Activated CD8-positive, alpha-beta T cell treated with anti-CD3 and anti-CD28 coated beads, Interleukin-2, amount 10 ng/mL, durations not matched to agents 7 days and 5 days (primary cell): ENCODE measurements at regions not wholly inside any gene's neighbourhood (a gene's known extent, or its start where the extent isn't known, plus 50 kb on each side); places are given as distances from the start of the nearest gene placed in this dataset.

Experiments
- ATAC-seq: fragments of 150-1000 bp; cut with Tn5 transposase; one replicate; pipeline ENCODE4 v1.10.0; 2021; ENCODE audit warnings: moderate library complexity
- CTCF ChIA-PET: fragments of 350-600 bp; sonication (Branson Sonifier 250); formaldehyde crosslinking; loops from one replicate; lab custom pipeline; 2021; ENCODE audit warnings: antibody characterized with exemption; lab: Charles Lee
- POLR2A ChIA-PET: fragments of 350-600 bp; sonication (Branson Sonifier 250); formaldehyde crosslinking; loops from one replicate; lab custom pipeline; 2021; ENCODE audit warnings: antibody characterized with exemption; lab: Charles Lee
- DNase-seq: peaks from one replicate; pipeline ENCODE4 v3.0.0-alpha.2; 2020
- H3K27ac Mint-ChIP-seq: one replicate; pipeline ENCODE4 v1.8.0; 2021; ENCODE audit warnings: mild to moderate bottlenecking, mixed read lengths
- H3K27me3 Mint-ChIP-seq: one replicate; pipeline ENCODE4 v1.8.0; 2021; ENCODE audit warnings: low read depth, mixed read lengths
- H3K36me3 Mint-ChIP-seq: one replicate; pipeline ENCODE4 v1.8.0; 2021; ENCODE audit warnings: low read depth, mixed read lengths
- H3K4me1 Mint-ChIP-seq: one replicate; pipeline ENCODE4 v1.8.0; 2021; ENCODE audit warnings: low read depth, mixed read lengths
- H3K4me3 Mint-ChIP-seq: one replicate; pipeline ENCODE4 v1.8.0; 2021; ENCODE audit warnings: mild to moderate bottlenecking, mixed read lengths
- H3K9me3 Mint-ChIP-seq: one replicate; pipeline ENCODE4 v1.8.0; 2022; ENCODE audit warnings: mixed read lengths; ENCODE audit not compliant: insufficient read depth

DNA sequence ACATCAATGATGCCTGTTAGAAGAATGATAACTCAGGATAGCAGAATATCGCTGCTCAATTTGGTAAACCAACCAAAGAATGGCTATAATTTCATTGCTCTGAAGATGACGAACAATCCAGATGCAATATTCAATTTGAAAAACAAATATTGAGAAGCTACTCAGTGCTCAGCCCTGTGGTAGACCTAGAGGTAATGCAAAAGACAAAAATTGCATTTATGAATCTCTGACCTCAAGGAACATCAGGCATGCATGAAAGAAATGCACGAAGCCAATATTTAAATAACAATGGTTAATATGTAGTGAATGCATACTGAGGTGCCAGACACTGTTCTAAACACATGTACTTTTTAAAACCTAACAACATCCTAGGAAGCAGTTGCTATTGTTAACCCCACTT lies 298.6 kb upstream of the TMTC1 start:
- H3K36me3 Mint-ChIP-seq, result no peaks in the 10 kb centered on the region
- ChIA-PET CTCF (no interaction called here), POLR2A (no interaction called here)
- H3K9me3 Mint-ChIP-seq, result no peaks in the 10 kb centered on the region
- no peaks in the 10 kb centered on the region for H3K4me1 Mint-ChIP-seq
- no peak overlapping the region for H3K27ac Mint-ChIP-seq
- DNase-seq (no peak), ATAC-seq (no peak)
- no peaks in the 10 kb centered on the region for H3K27me3 Mint-ChIP-seq
- H3K4me3 Mint-ChIP-seq, result no peak overlapping the region

DNA sequence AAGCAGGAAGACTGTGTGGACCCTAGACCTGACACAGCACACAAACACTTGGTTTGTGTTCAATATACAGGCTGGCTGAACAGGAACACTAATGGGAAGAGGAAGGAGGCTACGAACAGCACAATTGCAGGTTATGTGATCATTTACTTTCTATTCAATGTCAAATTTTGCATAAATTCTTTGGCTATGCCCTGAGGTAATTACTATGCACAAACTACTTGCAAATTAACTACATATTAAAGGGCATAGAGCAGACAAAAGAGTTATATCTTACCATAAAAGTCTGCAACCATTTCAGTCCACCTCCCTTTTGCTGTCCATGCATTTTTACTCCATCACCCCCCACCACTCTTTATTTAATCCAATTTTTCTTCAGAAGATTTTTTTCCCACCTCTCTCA lies 291.2 kb upstream of the TMTC1 start:
- ChIA-PET POLR2A (no interaction called here), CTCF (no interaction called here)
- no peaks in the 10 kb centered on the region for H3K27me3 Mint-ChIP-seq
- DNase-seq (no peak), ATAC-seq (no peak)
- no peak overlapping the region for H3K27ac Mint-ChIP-seq
- no peaks in the 10 kb centered on the region for H3K4me1 Mint-ChIP-seq
- no peaks in the 10 kb centered on the region for H3K36me3 Mint-ChIP-seq
- no peak overlapping the region for H3K4me3 Mint-ChIP-seq
- H3K9me3 Mint-ChIP-seq, result no peaks in the 10 kb centered on the region

DNA sequence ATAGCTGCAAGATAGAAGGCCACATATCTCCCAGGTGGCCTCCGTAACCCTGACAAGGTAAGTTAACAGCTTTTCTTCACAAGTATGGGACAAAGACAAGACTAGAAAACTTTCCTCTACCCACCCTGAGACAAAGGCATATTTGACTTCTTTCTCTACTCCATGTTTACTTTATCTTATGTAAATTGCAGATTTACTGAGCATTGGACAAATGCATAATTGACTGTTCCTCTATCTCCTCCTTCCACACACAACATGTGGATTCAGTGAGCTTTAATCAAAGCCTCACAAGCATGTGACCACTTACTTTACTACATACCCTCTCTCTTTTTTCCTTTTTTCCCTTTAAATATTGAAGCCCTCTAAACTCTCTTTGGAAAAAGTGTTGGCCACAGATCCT lies 289.1 kb upstream of the TMTC1 start:
- no peaks in the 10 kb centered on the region for H3K27me3 Mint-ChIP-seq
- ChIA-PET POLR2A (no interaction called here), CTCF (no interaction called here)
- no peak overlapping the region for H3K4me3 Mint-ChIP-seq
- H3K9me3 Mint-ChIP-seq, result no peaks in the 10 kb centered on the region
- H3K4me1 Mint-ChIP-seq, result no peaks in the 10 kb centered on the region
- ATAC-seq (no peak), DNase-seq (no peak)
- no peak overlapping the region for H3K27ac Mint-ChIP-seq
- H3K36me3 Mint-ChIP-seq, result no peaks in the 10 kb centered on the region

DNA sequence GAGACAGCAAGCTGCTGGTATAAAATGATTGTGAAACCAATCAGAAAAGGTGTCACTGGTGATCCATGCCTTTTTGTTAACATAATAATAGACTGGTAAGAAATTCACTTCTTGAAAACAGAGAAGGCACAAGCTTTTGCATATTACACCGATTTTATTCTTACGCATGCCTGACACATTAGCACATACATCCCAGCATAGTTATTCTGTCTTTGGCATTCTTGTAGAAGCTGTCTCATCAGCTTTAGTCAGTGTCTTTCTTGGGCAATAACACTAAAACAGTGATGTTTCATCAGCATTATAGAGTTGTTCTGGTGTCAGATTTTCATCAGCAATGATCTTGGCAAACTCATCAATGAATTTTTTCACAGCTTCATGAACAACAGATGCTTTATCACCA lies 283.4 kb upstream of the TMTC1 start:
- DNase-seq, result no peak
- ATAC-seq, result no peak
- H3K9me3 Mint-ChIP-seq, result no peaks in the 10 kb centered on the region
- H3K4me1 Mint-ChIP-seq, result no peaks in the 10 kb centered on the region
- no peak overlapping the region for H3K27ac Mint-ChIP-seq
- H3K27me3 Mint-ChIP-seq, result no peaks in the 10 kb centered on the region
- no peaks in the 10 kb centered on the region for H3K36me3 Mint-ChIP-seq
- H3K4me3 Mint-ChIP-seq, result no peak overlapping the region
- ChIA-PET CTCF (interaction anchor here (0.9 kb wide), 1 partner anchor 9 kb away, joined by 3 read pairs; no protein-coding TSS in a partner anchor), POLR2A (no interaction called here)

DNA sequence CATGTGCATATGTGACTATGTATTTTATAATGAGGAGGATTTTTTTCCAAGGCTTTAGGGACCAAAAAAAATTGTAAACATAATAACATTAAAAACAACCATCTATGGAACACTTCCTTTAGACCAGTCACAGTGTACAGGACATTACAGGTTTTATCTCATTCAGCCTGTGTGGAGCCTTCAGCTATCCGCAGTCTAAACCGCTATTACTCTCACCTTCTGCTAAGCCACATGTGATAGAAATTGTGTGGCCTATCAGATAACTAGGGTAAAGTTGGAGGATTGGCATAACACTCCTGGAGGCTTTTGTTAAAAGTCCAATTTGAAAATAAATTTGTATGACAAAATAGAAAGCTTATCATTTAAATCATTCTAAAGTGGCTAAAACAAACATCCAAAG lies 281.2 kb upstream of the TMTC1 start:
- ATAC-seq (no peak), DNase-seq (no peak)
- no peaks in the 10 kb centered on the region for H3K27me3 Mint-ChIP-seq
- no peaks in the 10 kb centered on the region for H3K4me1 Mint-ChIP-seq
- POLR2A ChIA-PET, result no interaction called here
- CTCF ChIA-PET, result interaction anchor here (1.2 kb wide), 1 partner anchor 19 kb away, joined by 3 read pairs; no protein-coding TSS in a partner anchor
- H3K36me3 Mint-ChIP-seq, result no peaks in the 10 kb centered on the region
- no peak overlapping the region for H3K4me3 Mint-ChIP-seq
- no peak overlapping the region for H3K27ac Mint-ChIP-seq
- no peaks in the 10 kb centered on the region for H3K9me3 Mint-ChIP-seq

DNA sequence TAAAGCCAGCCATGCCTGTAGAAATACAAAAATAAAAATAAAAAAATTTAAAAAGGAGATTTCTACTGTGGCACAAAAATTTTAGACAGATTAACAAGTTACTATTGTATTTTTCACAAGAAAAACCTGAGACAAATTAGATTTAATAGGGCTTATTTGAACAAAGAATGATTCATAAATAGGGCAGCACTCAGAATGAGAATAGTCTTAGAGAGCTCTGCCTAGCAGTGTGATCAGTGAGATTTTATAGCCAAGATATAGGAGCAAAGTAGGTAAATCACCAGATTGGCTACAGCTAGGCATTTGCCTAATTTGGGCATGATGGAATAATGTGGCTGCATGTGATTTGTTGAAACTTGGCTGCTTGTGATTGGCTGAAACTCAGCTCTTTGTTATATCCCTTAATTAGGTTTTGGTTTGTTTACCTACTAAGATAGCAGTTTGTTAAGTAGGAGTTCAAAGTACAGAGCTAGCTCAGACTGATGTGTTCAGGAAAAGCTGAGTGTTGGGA lies 279.7 kb upstream of the TMTC1 start:
- no peaks in the 10 kb centered on the region for H3K36me3 Mint-ChIP-seq
- no peaks in the 10 kb centered on the region for H3K9me3 Mint-ChIP-seq
- ChIA-PET CTCF (no interaction called here), POLR2A (no interaction called here)
- DNase-seq (no peak), ATAC-seq (no peak)
- no peak overlapping the region for H3K27ac Mint-ChIP-seq
- H3K4me3 Mint-ChIP-seq, result no peak overlapping the region
- no peaks in the 10 kb centered on the region for H3K4me1 Mint-ChIP-seq
- no peaks in the 10 kb centered on the region for H3K27me3 Mint-ChIP-seq

DNA sequence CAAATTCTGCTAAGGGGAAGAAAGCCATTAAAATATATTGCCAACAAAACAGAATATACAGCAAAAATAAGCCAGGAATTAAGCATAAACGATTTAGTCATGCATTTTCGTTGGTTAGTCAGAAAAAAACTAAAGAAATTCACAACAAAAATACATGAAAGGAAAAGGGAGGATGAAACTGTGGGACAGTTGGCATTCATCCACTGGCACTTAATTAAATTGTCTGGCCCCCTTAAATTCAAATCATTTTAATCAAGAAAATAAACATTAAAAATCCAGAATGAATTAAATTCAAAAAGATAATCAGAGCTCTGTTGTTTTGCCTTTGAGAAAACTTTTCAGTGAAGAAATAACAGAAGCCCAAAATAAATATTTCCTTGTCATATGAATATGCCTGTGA lies 264.6 kb upstream of the TMTC1 start:
- Mint-ChIP-seq H3K9me3 (no peaks in the 10 kb centered on the region), H3K4me1 (no peaks in the 10 kb centered on the region), H3K36me3 (no peaks in the 10 kb centered on the region), H3K27ac (no peak overlapping the region), H3K27me3 (no peaks in the 10 kb centered on the region), H3K4me3 (no peak overlapping the region)
- POLR2A ChIA-PET, result no interaction called here
- ATAC-seq (no peak), DNase-seq (no peak)
- CTCF ChIA-PET, result no interaction called here

DNA sequence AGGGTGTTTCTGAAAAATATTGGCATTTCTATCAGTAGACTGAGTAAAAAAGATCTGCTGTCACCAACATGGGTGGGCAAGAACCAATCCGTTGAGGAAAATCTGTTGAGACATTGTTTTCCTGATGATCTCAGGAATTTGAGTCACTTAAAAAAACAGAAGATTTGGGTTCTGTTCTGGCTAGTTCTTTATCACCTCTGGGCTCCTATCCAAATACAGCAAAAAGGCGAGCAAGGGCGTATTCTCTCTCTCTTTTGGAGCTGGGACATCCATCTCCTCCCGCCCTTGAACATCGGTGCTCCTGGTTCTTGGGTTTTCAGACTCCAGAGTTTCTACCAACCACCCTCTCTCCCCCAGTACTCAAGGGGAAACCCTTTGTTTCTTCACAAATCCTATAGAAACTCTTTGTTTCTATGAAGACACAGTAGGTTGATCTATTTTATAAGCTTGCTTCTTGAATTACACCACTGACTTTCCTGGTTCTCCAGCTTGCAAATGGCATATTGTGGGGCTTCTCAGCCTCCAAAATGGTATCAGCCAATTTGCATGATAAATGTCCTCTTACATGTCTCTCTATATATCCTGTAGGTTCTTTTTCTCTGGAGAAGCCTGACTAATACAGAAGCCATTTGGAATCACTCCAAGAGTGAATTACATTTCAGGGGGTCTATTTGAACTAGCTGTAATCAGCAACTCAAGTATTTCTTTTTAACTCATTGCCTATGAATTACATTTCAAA lies 263.9 kb upstream of the TMTC1 start:
- H3K36me3 Mint-ChIP-seq, result no peaks in the 10 kb centered on the region
- H3K27me3 Mint-ChIP-seq, result no peaks in the 10 kb centered on the region
- ATAC-seq (no peak), DNase-seq (no peak)
- no peaks in the 10 kb centered on the region for H3K9me3 Mint-ChIP-seq
- H3K4me3 Mint-ChIP-seq, result no peak overlapping the region
- no peaks in the 10 kb centered on the region for H3K4me1 Mint-ChIP-seq
- ChIA-PET CTCF (no interaction called here), POLR2A (no interaction called here)
- H3K27ac Mint-ChIP-seq, result no peak overlapping the region

DNA sequence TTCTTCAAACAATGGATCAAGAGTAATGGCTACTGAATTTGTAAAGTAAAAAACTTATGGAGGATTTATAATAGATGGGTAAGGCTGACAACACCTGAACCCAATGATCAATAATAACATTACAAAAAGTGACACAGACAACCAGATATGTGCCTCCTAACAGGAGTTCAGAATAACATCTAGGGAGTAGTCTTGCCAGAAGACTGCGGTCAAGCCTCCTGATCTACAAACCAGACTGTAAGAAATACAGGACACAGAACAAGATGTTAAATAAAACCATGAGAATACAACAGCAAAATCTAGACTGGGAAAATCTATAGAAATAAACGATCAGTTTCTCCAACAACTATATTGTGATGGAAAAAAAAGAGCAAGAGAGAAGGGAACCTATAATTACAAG lies 262.6 kb upstream of the TMTC1 start:
- Mint-ChIP-seq H3K9me3 (no peaks in the 10 kb centered on the region), H3K27ac (no peak overlapping the region), H3K36me3 (no peaks in the 10 kb centered on the region), H3K27me3 (no peaks in the 10 kb centered on the region), H3K4me3 (no peak overlapping the region), H3K4me1 (no peaks in the 10 kb centered on the region)
- DNase-seq (no peak), ATAC-seq (no peak)
- POLR2A ChIA-PET, result no interaction called here
- CTCF ChIA-PET, result no interaction called here

DNA sequence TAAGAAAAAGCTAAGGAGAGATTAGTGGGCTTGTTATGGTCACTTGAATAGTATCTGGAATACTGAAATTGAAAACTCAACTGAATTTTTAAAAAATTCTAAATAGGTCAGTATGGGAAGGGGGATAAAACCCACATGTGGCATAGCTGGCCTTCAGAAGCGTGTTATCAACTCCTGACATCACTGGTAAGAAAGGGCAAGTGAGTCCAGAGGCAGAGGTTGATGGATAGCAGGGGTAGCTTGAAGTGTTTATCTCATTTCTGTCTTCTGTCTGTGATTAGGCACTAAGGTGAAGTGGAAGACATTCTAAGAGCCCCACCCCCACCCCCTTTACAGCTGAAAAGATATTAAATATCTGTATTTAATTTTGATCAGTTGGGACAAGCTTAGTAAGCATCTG lies 261.4 kb upstream of the TMTC1 start:
- H3K9me3 Mint-ChIP-seq, result no peaks in the 10 kb centered on the region
- no peaks in the 10 kb centered on the region for H3K27me3 Mint-ChIP-seq
- no peak overlapping the region for H3K4me3 Mint-ChIP-seq
- POLR2A ChIA-PET, result no interaction called here
- no peaks in the 10 kb centered on the region for H3K4me1 Mint-ChIP-seq
- H3K27ac Mint-ChIP-seq, result no peak overlapping the region
- H3K36me3 Mint-ChIP-seq, result no peaks in the 10 kb centered on the region
- CTCF ChIA-PET, result interaction anchor here (1.3 kb wide), 1 partner anchor 20 kb away, joined by 3 read pairs; no protein-coding TSS in a partner anchor
- no peak for DNase-seq
- no peak for ATAC-seq

DNA sequence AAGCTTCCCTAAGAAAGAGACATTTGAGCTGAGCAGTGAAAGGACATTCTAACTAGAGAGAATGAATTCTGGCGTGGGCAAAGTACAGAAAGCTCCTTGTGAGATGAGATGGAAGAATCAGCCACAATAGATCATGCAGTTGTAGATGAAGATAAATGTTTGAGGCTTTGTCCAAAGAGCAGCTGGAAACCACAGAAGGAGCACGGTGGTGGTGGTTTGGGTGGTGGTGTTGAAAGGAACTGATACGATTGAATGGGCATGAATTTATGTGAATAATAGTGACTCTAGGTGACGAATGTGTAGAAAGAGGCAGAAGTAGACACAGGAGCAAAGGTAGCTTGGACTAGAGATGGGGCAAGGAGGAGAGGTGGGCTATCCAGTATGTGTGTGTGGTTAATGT lies 260.5 kb upstream of the TMTC1 start:
- Mint-ChIP-seq H3K4me3 (no peak overlapping the region), H3K4me1 (no peaks in the 10 kb centered on the region), H3K9me3 (no peaks in the 10 kb centered on the region), H3K36me3 (no peaks in the 10 kb centered on the region), H3K27me3 (no peaks in the 10 kb centered on the region), H3K27ac (no peak overlapping the region)
- POLR2A ChIA-PET, result no interaction called here
- DNase-seq, result no peak
- CTCF ChIA-PET, result no interaction called here
- no peak for ATAC-seq

DNA sequence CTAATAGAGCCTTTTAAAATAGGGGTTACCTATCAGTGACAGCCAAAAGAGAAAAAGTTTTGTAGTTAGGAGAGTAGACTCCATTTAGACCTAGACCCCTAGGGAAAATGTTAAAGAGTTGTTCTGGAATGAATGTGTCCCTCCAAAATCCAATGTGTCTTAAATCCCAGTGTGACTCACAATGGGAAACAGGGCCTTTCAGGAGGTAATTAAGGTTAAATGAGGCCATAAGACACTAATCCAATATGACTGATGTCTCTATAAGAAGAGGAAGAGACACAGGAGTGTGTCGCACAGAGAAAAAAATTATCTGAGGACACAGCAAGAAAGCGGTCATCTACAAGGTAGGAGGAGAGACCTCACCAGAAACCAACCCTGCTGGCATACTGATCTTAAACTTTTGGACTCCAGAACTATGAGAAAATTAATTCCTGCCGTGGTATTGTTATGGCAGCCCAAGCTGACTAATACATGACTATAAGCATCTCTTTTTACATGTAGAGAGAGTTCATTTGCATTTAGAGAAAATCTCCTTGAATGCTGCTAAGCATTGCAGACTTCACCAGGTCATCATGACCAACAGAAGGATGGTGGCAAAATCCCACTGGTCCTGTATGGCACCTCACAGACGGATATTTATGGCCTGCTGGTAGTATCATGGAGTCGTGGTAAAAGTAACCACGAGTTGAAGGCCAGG lies 259.6 kb upstream of the TMTC1 start:
- POLR2A ChIA-PET, result no interaction called here
- H3K27me3 Mint-ChIP-seq, result no peaks in the 10 kb centered on the region
- H3K36me3 Mint-ChIP-seq, result no peaks in the 10 kb centered on the region
- ATAC-seq, result no peak
- no peak overlapping the region for H3K27ac Mint-ChIP-seq
- no peak overlapping the region for H3K4me3 Mint-ChIP-seq
- no peak for DNase-seq
- H3K9me3 Mint-ChIP-seq, result no peaks in the 10 kb centered on the region
- no peaks in the 10 kb centered on the region for H3K4me1 Mint-ChIP-seq
- CTCF ChIA-PET, result no interaction called here
